ENCODE measurements at regions not wholly inside any gene's neighbourhood (a gene's known extent, or its start where the extent isn't known, plus 50 kb on each side); places are given as distances from the start of the nearest gene placed in this dataset.

- no peak overlapping the region for H3K27ac ChIP-seq
- no peak overlapping the region for H3K4me3 ChIP-seq
- TF ChIP-seq CTCF (IDR thresholded peaks at IDR 0.05): no peak
- DNase-seq (ENCODE audit: low spot score): no peak
Observed at GRCh38 chr4:111113591-111113990, 490.7 kb upstream of the PITX2 start.

GRCh38 chr4:111115881-111116280 lies 493.0 kb upstream of the PITX2 start:
- no peak for DNase-seq (ENCODE audit: low spot score)
- TF ChIP-seq CTCF (IDR thresholded peaks at IDR 0.05): no peak
- Histone ChIP-seq H3K4me3 (no peak overlapping the region), H3K27ac (no peak overlapping the region)

- no peak for DNase-seq (ENCODE audit: low spot score)
- Histone ChIP-seq H3K4me3 (no peak overlapping the region), H3K27ac (no peak overlapping the region)
- no peak for TF ChIP-seq CTCF (IDR thresholded peaks at IDR 0.05)
Observed at GRCh38 chr4:111120191-111120590, 497.3 kb upstream of the PITX2 start.

- H3K27ac ChIP-seq: no peak overlapping the region
- H3K4me3 ChIP-seq: no peak overlapping the region
- TF ChIP-seq CTCF (IDR thresholded peaks at IDR 0.05): no peak
- no peak for DNase-seq (ENCODE audit: low spot score)
Observed at GRCh38 chr4:111126340-111126739, 503.5 kb upstream of the PITX2 start.

GRCh38 chr4:111127841-111128240 lies 505.0 kb upstream of the PITX2 start:
- no peak for TF ChIP-seq CTCF (IDR thresholded peaks at IDR 0.05)
- no peak for DNase-seq (ENCODE audit: low spot score)
- no peak overlapping the region for H3K4me3 ChIP-seq
- H3K27ac ChIP-seq: no peak overlapping the region

GRCh38 chr4:111128327-111128726 lies 505.4 kb upstream of the PITX2 start:
- no peak for TF ChIP-seq CTCF (IDR thresholded peaks at IDR 0.05)
- no peak for DNase-seq (ENCODE audit: low spot score)
- Histone ChIP-seq H3K27ac (no peak overlapping the region), H3K4me3 (no peak overlapping the region)

- DNase-seq (ENCODE audit: low spot score): no peak
- Histone ChIP-seq H3K4me3 (no peak overlapping the region), H3K27ac (no peak overlapping the region)
- no peak for TF ChIP-seq CTCF (IDR thresholded peaks at IDR 0.05)
Observed at GRCh38 chr4:111136438-111136837, 513.6 kb upstream of the PITX2 start.
